ENCODE measurements at regions not wholly inside any gene's neighbourhood (a gene's known extent, or its start where the extent isn't known, plus 50 kb on each side); places are given as distances from the start of the nearest gene placed in this dataset.

GRCh38 chr3:160069986-160070385 lies 81.4 kb downstream of the IL12A start:
- TF ChIP-seq SMC3 (IDR thresholded peaks at IDR 0.05; ENCODE audit: low read depth, low read length) (no peak), EZH2phosphoT487 (IDR thresholded peaks at IDR 0.05; ENCODE audit: borderline replicate concordance, low read depth) (no peak), RCOR1 (IDR thresholded peaks at IDR 0.05; ENCODE audit: low read length) (no peak), RXRA (IDR thresholded peaks at IDR 0.05; ENCODE audit: borderline replicate concordance, low read depth) (no peak), EP300 (IDR thresholded peaks at IDR 0.05; ENCODE audit: borderline replicate concordance in 1 of 2, low read depth in 1 of 2, low read length in 1 of 2) (no peak), IRF3 (IDR thresholded peaks at IDR 0.05; ENCODE audit: low read depth, low read length) (no peak), CTCF (IDR thresholded peaks at IDR 0.05) (no peak), REST (IDR thresholded peaks at IDR 0.05; ENCODE audit: low read depth, low read length) (no peak), PBX3 (IDR thresholded peaks at IDR 0.05) (no peak), SIN3A (IDR thresholded peaks at IDR 0.05; ENCODE audit: borderline replicate concordance, low read depth, low read length) (no peak), NRF1 (IDR thresholded peaks at IDR 0.05; ENCODE audit: low read depth, low read length) (no peak)

Data from SK-N-SH (cell line).